ENCODE measurements at regions not wholly inside any gene's neighbourhood (a gene's known extent, or its start where the extent isn't known, plus 50 kb on each side); places are given as distances from the start of the nearest gene placed in this dataset.
A peak's percentile ranks its signal among the peaks of the same experiment; 100 is the strongest.

- no peak overlapping the region for H3K4me3 ChIP-seq
- no peak for DNase-seq
- H3K9me3 ChIP-seq: no peaks in the 10 kb centered on the region
- ATAC-seq: no peak
- TF ChIP-seq CTCF (IDR thresholded peaks at IDR 0.05): no peak
- H3K4me1 ChIP-seq (ENCODE audit: low read depth): no peaks in the 10 kb centered on the region
- no peaks in the 10 kb centered on the region for H3K36me3 ChIP-seq (ENCODE audit: low read depth)
- intact Hi-C loops (cut with DNase I, micrococcal nuclease): no loop called here
Measured at GRCh38 chr2:147679191-147679954, 165.5 kb upstream of the ACVR2A start.

GRCh38 chr2:147665105-147665504, 179.7 kb upstream of the ACVR2A start:
- no peaks in the 10 kb centered on the region for H3K4me1 ChIP-seq (ENCODE audit: low read depth)
- no peaks in the 10 kb centered on the region for H3K36me3 ChIP-seq (ENCODE audit: low read depth)
- no peak overlapping the region for H3K4me3 ChIP-seq
- no peak for DNase-seq
- no peak for TF ChIP-seq CTCF (IDR thresholded peaks at IDR 0.05)
- no peak for ATAC-seq
- no peaks in the 10 kb centered on the region for H3K9me3 ChIP-seq
- intact Hi-C loops (cut with DNase I, micrococcal nuclease): no loop called here

- H3K9me3 ChIP-seq: no peaks in the 10 kb centered on the region
- no peak overlapping the region for H3K4me3 ChIP-seq
- H3K36me3 ChIP-seq (ENCODE audit: low read depth): no peaks in the 10 kb centered on the region
- no peaks in the 10 kb centered on the region for H3K4me1 ChIP-seq (ENCODE audit: low read depth)
- intact Hi-C loops (cut with DNase I, micrococcal nuclease): no loop called here
- TF ChIP-seq CTCF (IDR thresholded peaks at IDR 0.05): no peak
- DNase-seq: no peak
- ATAC-seq: peak; percentile 22
Measured at GRCh38 chr2:147663962-147664361, 180.9 kb upstream of the ACVR2A start.

- no peaks in the 10 kb centered on the region for H3K9me3 ChIP-seq
- no peaks in the 10 kb centered on the region for H3K4me1 ChIP-seq (ENCODE audit: low read depth)
- no peak for TF ChIP-seq CTCF (IDR thresholded peaks at IDR 0.05)
- H3K4me3 ChIP-seq: no peak overlapping the region
- no peak for DNase-seq
- H3K36me3 ChIP-seq (ENCODE audit: low read depth): no peaks in the 10 kb centered on the region
- intact Hi-C loops (cut with DNase I, micrococcal nuclease): no loop called here
- peak; percentile 67 for ATAC-seq
Measured at GRCh38 chr2:147663153-147663961, 181.5 kb upstream of the ACVR2A start.

GRCh38 chr2:147662221-147662620, 182.6 kb upstream of the ACVR2A start:
- ATAC-seq (no peak), DNase-seq (no peak)
- Histone ChIP-seq H3K4me1 (ENCODE audit: low read depth) (no peaks in the 10 kb centered on the region), H3K9me3 (no peaks in the 10 kb centered on the region), H3K4me3 (no peak overlapping the region), H3K36me3 (ENCODE audit: low read depth) (no peaks in the 10 kb centered on the region)
- no peak for TF ChIP-seq CTCF (IDR thresholded peaks at IDR 0.05)
- intact Hi-C loops (cut with DNase I, micrococcal nuclease): no loop called here

Measured in mucosa of descending colon (tissue), 3 donors.